CD14-positive monocyte (primary cell): ENCODE measurements at regions not wholly inside any gene's neighbourhood (a gene's known extent, or its start where the extent isn't known, plus 50 kb on each side); places are given as distances from the start of the nearest gene placed in this dataset.

Experiments used
- DNase-seq, 3 donors: peaks; one replicate each; pipeline ENCODE4 v3.0.0-alpha.2; 2011 to 2022
- H2AFZ ChIP-seq: 2 replicates; pipeline ENCODE4 v1.6.0; 2012; ENCODE audit warnings: mild to moderate bottlenecking, low read depth, low read length, inconsistent platforms; ENCODE audit not compliant: insufficient read depth, poor library complexity, severe bottlenecking
- H3K27ac ChIP-seq, 2 donors: 1 replicate in 1 of 2; 2 replicates in 1 of 2; pipeline ENCODE4 v1.5.1; 2012 to 2013; ENCODE audit warnings: low read length in 2 of 2, control low read depth in 1 of 2, inconsistent platforms in 1 of 2, low read depth in 1 of 2, mild to moderate bottlenecking in 1 of 2
- H3K27me3 ChIP-seq, 2 donors: one replicate each; pipeline versions ENCODE4 v1.6.0 to v1.6.1; 2011 to 2013; ENCODE audit warnings: low read length in 2 of 2; ENCODE audit not compliant: control insufficient read depth in 2 of 2, insufficient read depth in 2 of 2
- H3K36me3 ChIP-seq, 2 donors: replicated peaks in 1 of 2; 1 replicate in 1 of 2; 2 replicates in 1 of 2; pipeline versions ENCODE4 v1.5.1 to v1.6.1; 2012 to 2013; ENCODE audit warnings: low read length in 2 of 2, control low read depth in 1 of 2, inconsistent platforms in 1 of 2, mild to moderate bottlenecking in 1 of 2; ENCODE audit not compliant: insufficient read depth in 2 of 2, control insufficient read depth in 1 of 2
- H3K4me1 ChIP-seq, 2 donors: 1 replicate in 1 of 2; 2 replicates in 1 of 2; pipeline versions ENCODE4 v1.5.1 to v1.6.1; 2012 to 2013; ENCODE audit warnings: low read length in 2 of 2, control low read depth in 1 of 2, inconsistent platforms in 1 of 2, mild to moderate bottlenecking in 1 of 2, moderate library complexity in 1 of 2; ENCODE audit not compliant: insufficient read depth in 2 of 2, control insufficient read depth in 1 of 2
- H3K4me2 ChIP-seq: replicated peaks from 2 replicates; pipeline ENCODE3; 2012; ENCODE audit warnings: low read length, moderate library complexity, mild to moderate bottlenecking; ENCODE audit not compliant: poor library complexity, severe bottlenecking; ENCODE audit errors: extremely low read depth
- H3K4me3 ChIP-seq, 3 experiments: fragments of 200-600 bp in 1 of 3; sonication (generic) in 1 of 3; replicated peaks in 1 of 3; 1 replicate in 2 of 3; 2 replicates in 1 of 3; pipeline ENCODE4 v1.5.1; 2011 to 2013; ENCODE audit warnings: low read length in 3 of 3, mild to moderate bottlenecking in 3 of 3, control low read depth in 2 of 3, low read depth in 2 of 3, inconsistent platforms in 1 of 3, moderate library complexity in 1 of 3
- H3K79me2 ChIP-seq: 2 replicates; pipeline ENCODE4 v1.6.0; 2012; ENCODE audit warnings: mild to moderate bottlenecking, control low read depth, inconsistent platforms, low read length, moderate library complexity; ENCODE audit not compliant: insufficient read depth
- H3K9ac ChIP-seq: 2 replicates; pipeline ENCODE4 v1.6.0; 2017; ENCODE audit warnings: low read length, mild to moderate bottlenecking; ENCODE audit not compliant: insufficient read depth, poor library complexity, severe bottlenecking
- H3K9me3 ChIP-seq, 2 donors: replicated peaks in 1 of 2; 1 replicate in 1 of 2; 2 replicates in 1 of 2; pipeline versions ENCODE4 v1.5.1 to v1.6.1; 2012 to 2013; ENCODE audit warnings: low read length in 2 of 2, control low read depth in 1 of 2; ENCODE audit not compliant: control insufficient read depth in 1 of 2, insufficient read depth in 1 of 2
- H4K20me1 ChIP-seq: 2 replicates; pipeline ENCODE4 v1.6.0; 2012; ENCODE audit warnings: mild to moderate bottlenecking, low read length, control low read depth, moderate library complexity; ENCODE audit not compliant: insufficient read depth
- H3K27ac Mint-ChIP-seq, 7 donors: one replicate each; pipeline ENCODE4 v1.8.0; 2020; ENCODE audit warnings: mild to moderate bottlenecking in 7 of 7, mixed read lengths in 7 of 7, moderate library complexity in 6 of 7, inconsistent platforms in 2 of 7
- H3K27me3 Mint-ChIP-seq, 3 donors: one replicate each; pipeline ENCODE4 v1.8.0; 2021 to 2022; ENCODE audit warnings: low read depth in 3 of 3, mild to moderate bottlenecking in 3 of 3, mixed read lengths in 3 of 3, moderate library complexity in 3 of 3, inconsistent platforms in 1 of 3
- H3K36me3 Mint-ChIP-seq, 2 donors: one replicate each; pipeline ENCODE4 v1.8.0; 2020; ENCODE audit warnings: mixed read lengths in 2 of 2, inconsistent platforms in 1 of 2, mild to moderate bottlenecking in 1 of 2
- H3K4me1 Mint-ChIP-seq: one replicate; pipeline ENCODE4 v1.8.0; 2020; ENCODE audit warnings: mild to moderate bottlenecking, mixed read lengths
- H3K4me3 Mint-ChIP-seq, 2 donors: one replicate each; pipeline ENCODE4 v1.8.0; 2020; ENCODE audit warnings: mild to moderate bottlenecking in 2 of 2, mixed read lengths in 2 of 2, moderate library complexity in 1 of 2
- H3K9me3 Mint-ChIP-seq, 7 donors: one replicate each; pipeline ENCODE4 v1.8.0; 2020 to 2022; ENCODE audit warnings: mixed read lengths in 7 of 7, mild to moderate bottlenecking in 6 of 7, moderate library complexity in 6 of 7, inconsistent platforms in 2 of 7
- CTCF ChIP-seq: fragments of 200-600 bp; IDR thresholded peaks from one replicate; pipeline ENCODE4 v1.8.0; 2022; ENCODE audit warnings: antibody characterized with exemption, mild to moderate bottlenecking
- WGBS: methylation state at CpG from one replicate; pipeline ENCODE4 v1.1.5; 2013; ENCODE audit warnings: missing lambda C conversion rate; ENCODE audit not compliant: insufficient coverage; 5-methylcytosine and 5-hydroxymethylcytosine counted together
- intact Hi-C, 2 donors: fragments of 100-400 bp; cut with micrococcal nuclease; formaldehyde crosslinking; loops; one replicate each; pipeline versions ENCODE4 v1.15.0 to v1.15.1; 2023

GRCh38 chr4:176539091-176539784 is 219.5 kb downstream of the SPCS3 start:
- Histone ChIP-seq H3K4me3 (no peak overlapping the region), H3K9ac (no peak overlapping the region), H3K27ac (no peak overlapping the region), H3K4me2 (no peak overlapping the region), H3K27me3 (no peaks in the 10 kb centered on the region), H4K20me1 (no peaks in the 10 kb centered on the region), H3K36me3 (no peaks in the 10 kb centered on the region), H2AFZ (no peak overlapping the region), H3K9me3 (no peaks in the 10 kb centered on the region), H3K4me1 (no peaks in the 10 kb centered on the region), H3K79me2 (no peaks in the 10 kb centered on the region)
- H3K27me3 Mint-ChIP-seq: no peaks in the 10 kb centered on the region
- H3K36me3 Mint-ChIP-seq: no peaks in the 10 kb centered on the region
- H3K27ac Mint-ChIP-seq: no peak overlapping the region
- no peaks in the 10 kb centered on the region for H3K4me1 Mint-ChIP-seq
- no peak overlapping the region for H3K4me3 Mint-ChIP-seq
- peaks cover 0 to 2% (median 0%) of the 10 kb centered on the region in 7 donors for H3K9me3 Mint-ChIP-seq
- no peak for TF ChIP-seq CTCF
- DNase-seq: no peak
- intact Hi-C loops: no loop called here
- 67% methylated on average over 1 of the region's 2 CpGs for WGBS

GRCh38 chr4:176539785-176540175 is 220.0 kb downstream of the SPCS3 start:
- no peak overlapping the region for H2AFZ ChIP-seq
- H3K9me3 Mint-ChIP-seq: peaks cover 0 to 2% (median 0%) of the 10 kb centered on the region in 7 donors

More at GRCh38 chr4:176539785-176540175, 220.0 kb downstream of the SPCS3 start:
- Mint-ChIP-seq H3K36me3 (no peaks in the 10 kb centered on the region), H3K27ac (no peak overlapping the region), H3K27me3 (no peaks in the 10 kb centered on the region), H3K4me1 (no peaks in the 10 kb centered on the region), H3K4me3 (no peak overlapping the region)
- Histone ChIP-seq H3K79me2 (no peaks in the 10 kb centered on the region), H3K36me3 (no peaks in the 10 kb centered on the region), H3K4me3 (no peak overlapping the region), H4K20me1 (no peaks in the 10 kb centered on the region), H3K9me3 (no peaks in the 10 kb centered on the region), H3K27ac (no peak overlapping the region), H3K4me2 (no peak overlapping the region), H3K27me3 (no peaks in the 10 kb centered on the region), H3K4me1 (no peaks in the 10 kb centered on the region), H3K9ac (no peak overlapping the region)
- intact Hi-C loops: no loop called here
- TF ChIP-seq CTCF: no peak
- no peak for DNase-seq
